ENCODE measurements at regions not wholly inside any gene's neighbourhood (a gene's known extent, or its start where the extent isn't known, plus 50 kb on each side); places are given as distances from the start of the nearest gene placed in this dataset.

DNA sequence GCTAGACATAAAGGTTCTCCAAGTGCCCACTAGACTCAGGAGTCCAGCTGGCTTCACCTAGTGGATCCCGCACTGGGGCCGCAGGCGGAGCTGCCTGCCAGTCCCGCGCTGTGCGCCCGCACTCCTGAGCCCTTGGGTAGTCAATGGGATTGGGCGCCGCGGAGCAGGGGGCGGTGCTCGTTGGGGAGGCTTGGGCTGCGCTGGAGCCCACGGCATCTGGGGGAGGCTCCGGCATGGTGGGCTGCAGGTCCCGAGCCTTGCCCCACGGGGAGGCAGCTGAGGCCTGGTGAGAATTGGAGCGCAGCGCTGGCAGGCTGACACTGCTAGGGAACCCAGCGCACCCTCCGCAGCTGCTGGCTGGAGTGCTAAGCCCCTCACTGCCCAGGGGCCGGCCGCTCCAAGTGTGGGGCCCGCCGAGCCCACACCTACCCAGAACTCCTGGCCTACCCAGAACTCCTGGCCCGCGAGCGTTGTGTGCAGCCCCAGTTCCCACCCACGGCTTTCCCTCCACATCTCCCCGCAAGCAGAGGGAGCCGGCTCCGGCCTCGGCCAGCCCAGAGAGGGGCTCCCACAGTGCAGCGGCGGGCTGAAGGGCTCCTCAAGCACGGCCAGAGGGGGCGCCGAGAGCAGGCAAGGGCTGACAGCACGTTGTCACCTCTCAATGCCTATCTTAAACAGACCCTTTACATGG, 260.7 kb upstream of the DMRT1 start:
- no peak for TF ChIP-seq PAX5 (IDR thresholded peaks at IDR 0.05; ENCODE audit: insufficient read depth, low read length, severe bottlenecking)
- no peak for TF ChIP-seq POLR2AphosphoS5 (IDR thresholded peaks at IDR 0.05; ENCODE audit: low read depth, low read length)
- TF ChIP-seq SPI1 (IDR thresholded peaks at IDR 0.05; ENCODE audit: low read depth, low read length): no peak
- TF ChIP-seq POLR2A (IDR thresholded peaks at IDR 0.05; ENCODE audit: low read depth, low read length): no peak
- no peak for TF ChIP-seq TAF1 (IDR thresholded peaks at IDR 0.05; ENCODE audit: low read depth, low read length)
- TF ChIP-seq POU2F2 (IDR thresholded peaks at IDR 0.05; ENCODE audit: low read depth, low read length): no peak
- no peak for FAIRE-seq
- no peak for DNase-seq (ENCODE audit: insufficient read length, low spot score)

DNA sequence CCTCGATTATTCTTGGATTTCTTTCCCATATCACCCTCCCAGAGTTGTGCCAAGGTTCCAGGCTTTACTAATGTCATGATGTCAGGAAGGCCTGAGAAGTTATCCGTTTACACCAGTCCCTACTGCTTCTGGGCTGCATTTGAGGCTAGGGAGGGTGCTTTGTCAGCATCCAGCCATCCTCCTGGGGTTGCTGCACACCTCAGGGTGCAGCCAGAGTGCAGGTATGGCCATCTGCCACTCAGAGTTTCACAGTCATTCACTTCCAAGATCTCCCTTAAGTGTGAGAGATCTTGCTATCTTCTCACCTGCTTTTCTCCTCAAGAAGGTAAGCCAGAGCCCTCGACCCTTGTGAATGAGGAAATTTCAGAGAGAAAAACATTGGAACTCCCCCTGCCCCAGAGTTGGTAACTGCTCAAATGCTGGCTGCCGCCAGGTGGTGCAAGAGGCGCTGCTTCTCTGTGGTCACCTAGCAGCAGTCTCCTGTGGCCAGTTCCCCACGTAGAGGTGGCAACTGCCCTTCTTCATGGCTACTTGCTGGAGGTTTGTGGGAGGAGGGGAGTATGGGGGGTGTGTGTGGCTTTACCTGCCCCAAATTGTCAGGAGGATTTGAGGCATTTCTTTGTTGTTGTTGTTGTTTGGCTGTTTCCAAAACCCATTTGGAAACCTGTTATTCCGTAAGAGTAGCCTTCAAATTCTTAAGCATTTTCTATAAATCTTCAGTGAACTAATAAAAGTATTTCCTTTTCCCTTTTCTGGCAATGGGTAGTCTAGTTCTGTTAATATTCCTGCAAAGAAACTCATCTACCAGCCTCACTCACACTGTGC, 259.6 kb upstream of the DMRT1 start:
- FAIRE-seq (no peak), DNase-seq (ENCODE audit: insufficient read length, low spot score) (no peak)
- TF ChIP-seq POLR2AphosphoS5 (IDR thresholded peaks at IDR 0.05; ENCODE audit: low read depth, low read length) (no peak), SPI1 (IDR thresholded peaks at IDR 0.05; ENCODE audit: low read depth, low read length) (no peak), POLR2A (IDR thresholded peaks at IDR 0.05; ENCODE audit: low read depth, low read length) (no peak), PAX5 (IDR thresholded peaks at IDR 0.05; ENCODE audit: insufficient read depth, low read length, severe bottlenecking) (no peak), POU2F2 (IDR thresholded peaks at IDR 0.05; ENCODE audit: low read depth, low read length) (no peak), TAF1 (IDR thresholded peaks at IDR 0.05; ENCODE audit: low read depth, low read length) (no peak)

- DNase-seq (ENCODE audit: insufficient read length, low spot score) (no peak), FAIRE-seq (no peak)
- TF ChIP-seq POU2F2 (IDR thresholded peaks at IDR 0.05; ENCODE audit: low read depth, low read length): no peak
- TF ChIP-seq PAX5 (IDR thresholded peaks at IDR 0.05; ENCODE audit: insufficient read depth, low read length, severe bottlenecking): no peak
- TF ChIP-seq POLR2AphosphoS5 (IDR thresholded peaks at IDR 0.05; ENCODE audit: low read depth, low read length): no peak
Observed at GRCh38 chr9:582775-583174, 258.7 kb upstream of the DMRT1 start.

DNA sequence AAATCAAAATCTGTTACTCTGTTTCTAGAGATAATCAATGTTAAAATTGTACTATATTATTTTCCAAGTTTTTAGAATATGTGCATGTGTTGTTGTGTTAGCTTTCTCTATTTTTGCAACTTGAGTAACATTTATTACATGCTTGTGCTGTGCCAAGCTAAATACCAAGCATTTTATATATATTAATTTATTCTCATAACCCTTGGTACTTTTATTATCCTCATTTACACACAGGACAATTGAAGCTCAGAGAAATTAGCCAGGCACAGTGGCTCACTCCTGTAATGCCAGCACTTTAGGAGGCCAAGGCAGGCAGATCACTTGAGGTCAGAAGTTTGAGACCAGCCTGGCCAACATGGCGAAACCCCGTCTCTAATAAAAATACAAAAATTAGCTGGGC, 254.0 kb upstream of the DMRT1 start:
- no peak for FAIRE-seq
- TF ChIP-seq POLR2AphosphoS5 (IDR thresholded peaks at IDR 0.05; ENCODE audit: low read depth, low read length): no peak
- TF ChIP-seq POLR2A (IDR thresholded peaks at IDR 0.05; ENCODE audit: low read depth, low read length): no peak
- no peak for TF ChIP-seq SPI1 (IDR thresholded peaks at IDR 0.05; ENCODE audit: low read depth, low read length)
- TF ChIP-seq POU2F2 (IDR thresholded peaks at IDR 0.05; ENCODE audit: low read depth, low read length): no peak
- TF ChIP-seq TAF1 (IDR thresholded peaks at IDR 0.05; ENCODE audit: low read depth, low read length): no peak
- TF ChIP-seq PAX5 (IDR thresholded peaks at IDR 0.05; ENCODE audit: insufficient read depth, low read length, severe bottlenecking): no peak
- DNase-seq (ENCODE audit: insufficient read length, low spot score): no peak

GRCh38 chr9:588981-589380, 252.5 kb upstream of the DMRT1 start:
- DNase-seq (ENCODE audit: insufficient read length, low spot score) (no peak), FAIRE-seq (no peak)
- TF ChIP-seq SPI1 (IDR thresholded peaks at IDR 0.05; ENCODE audit: low read depth, low read length): no peak
- TF ChIP-seq TAF1 (IDR thresholded peaks at IDR 0.05; ENCODE audit: low read depth, low read length): no peak
- TF ChIP-seq PAX5 (IDR thresholded peaks at IDR 0.05; ENCODE audit: insufficient read depth, low read length, severe bottlenecking): no peak
- TF ChIP-seq POLR2A (IDR thresholded peaks at IDR 0.05; ENCODE audit: low read depth, low read length): no peak
- no peak for TF ChIP-seq POLR2AphosphoS5 (IDR thresholded peaks at IDR 0.05; ENCODE audit: low read depth, low read length)
- TF ChIP-seq POU2F2 (IDR thresholded peaks at IDR 0.05; ENCODE audit: low read depth, low read length): no peak

GRCh38 chr9:589723-590122, 251.8 kb upstream of the DMRT1 start:
- no peak for DNase-seq (ENCODE audit: insufficient read length, low spot score)
- no peak for FAIRE-seq
- TF ChIP-seq POLR2A (IDR thresholded peaks at IDR 0.05; ENCODE audit: low read depth, low read length) (no peak), POU2F2 (IDR thresholded peaks at IDR 0.05; ENCODE audit: low read depth, low read length) (no peak), TAF1 (IDR thresholded peaks at IDR 0.05; ENCODE audit: low read depth, low read length) (no peak), PAX5 (IDR thresholded peaks at IDR 0.05; ENCODE audit: insufficient read depth, low read length, severe bottlenecking) (no peak), POLR2AphosphoS5 (IDR thresholded peaks at IDR 0.05; ENCODE audit: low read depth, low read length) (no peak), SPI1 (IDR thresholded peaks at IDR 0.05; ENCODE audit: low read depth, low read length) (no peak)

DNA sequence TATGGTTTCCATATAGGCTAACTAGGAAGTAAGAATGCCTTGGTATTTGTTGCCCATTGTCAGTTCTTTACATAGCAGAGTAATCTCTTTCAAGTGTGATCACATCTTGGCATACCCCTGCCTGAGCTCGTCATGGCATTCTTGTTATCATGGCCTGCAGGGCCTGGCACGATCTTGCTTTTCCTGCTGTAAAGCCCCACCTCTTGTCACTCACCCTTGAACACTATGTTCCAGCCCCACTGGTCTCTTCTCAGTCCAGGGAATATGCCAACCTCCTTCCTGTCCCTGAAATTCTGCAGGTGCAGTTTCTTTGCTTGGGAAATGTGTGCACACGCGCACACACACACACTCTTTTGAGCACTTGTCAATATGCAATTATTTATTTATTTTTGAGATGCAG, 250.2 kb upstream of the DMRT1 start:
- no peak for FAIRE-seq
- no peak for DNase-seq (ENCODE audit: insufficient read length, low spot score)
- TF ChIP-seq POLR2A (IDR thresholded peaks at IDR 0.05; ENCODE audit: low read depth, low read length): no peak
- no peak for TF ChIP-seq PAX5 (IDR thresholded peaks at IDR 0.05; ENCODE audit: insufficient read depth, low read length, severe bottlenecking)
- TF ChIP-seq SPI1 (IDR thresholded peaks at IDR 0.05; ENCODE audit: low read depth, low read length): no peak
- TF ChIP-seq POLR2AphosphoS5 (IDR thresholded peaks at IDR 0.05; ENCODE audit: low read depth, low read length): no peak

- FAIRE-seq: no peak
- DNase-seq (ENCODE audit: insufficient read length, low spot score): no peak
- TF ChIP-seq POLR2A (IDR thresholded peaks at IDR 0.05; ENCODE audit: low read depth, low read length) (no peak), POU2F2 (IDR thresholded peaks at IDR 0.05; ENCODE audit: low read depth, low read length) (no peak), POLR2AphosphoS5 (IDR thresholded peaks at IDR 0.05; ENCODE audit: low read depth, low read length) (no peak), TAF1 (IDR thresholded peaks at IDR 0.05; ENCODE audit: low read depth, low read length) (no peak), PAX5 (IDR thresholded peaks at IDR 0.05; ENCODE audit: insufficient read depth, low read length, severe bottlenecking) (no peak), SPI1 (IDR thresholded peaks at IDR 0.05; ENCODE audit: low read depth, low read length) (no peak)
Observed at GRCh38 chr9:592225-592624, 249.3 kb upstream of the DMRT1 start.

GRCh38 chr9:592733-593132, 248.8 kb upstream of the DMRT1 start:
- no peak for DNase-seq (ENCODE audit: insufficient read length, low spot score)
- no peak for FAIRE-seq
- TF ChIP-seq POLR2A (IDR thresholded peaks at IDR 0.05; ENCODE audit: low read depth, low read length): no peak
- no peak for TF ChIP-seq TAF1 (IDR thresholded peaks at IDR 0.05; ENCODE audit: low read depth, low read length)
- TF ChIP-seq POLR2AphosphoS5 (IDR thresholded peaks at IDR 0.05; ENCODE audit: low read depth, low read length): no peak
- no peak for TF ChIP-seq SPI1 (IDR thresholded peaks at IDR 0.05; ENCODE audit: low read depth, low read length)
- TF ChIP-seq PAX5 (IDR thresholded peaks at IDR 0.05; ENCODE audit: insufficient read depth, low read length, severe bottlenecking): no peak
- no peak for TF ChIP-seq POU2F2 (IDR thresholded peaks at IDR 0.05; ENCODE audit: low read depth, low read length)

Measured in GM12891 (cell line).